HL-60 (cell line): ENCODE measurements at regions not wholly inside any gene's neighbourhood (a gene's known extent, or its start where the extent isn't known, plus 50 kb on each side); places are given as distances from the start of the nearest gene placed in this dataset.

Experiments used
- POLR2AphosphoS5 ChIP-seq: IDR thresholded peaks from 2 replicates; pipeline ENCODE4 v1.6.1; 2012; ENCODE audit warnings: low read depth
- REST ChIP-seq: IDR thresholded peaks from 2 replicates; pipeline ENCODE4 v1.6.1; 2012; ENCODE audit warnings: low read depth; ENCODE audit not compliant: insufficient replicate concordance

GRCh38 chr12:17214929-17215328, 609.0 kb upstream of the LMO3 start:
- TF ChIP-seq POLR2AphosphoS5, result no peak
- TF ChIP-seq REST, result no peak
